Endodermal cell (in vitro differentiated cells): ENCODE measurements at regions not wholly inside any gene's neighbourhood (a gene's known extent, or its start where the extent isn't known, plus 50 kb on each side); places are given as distances from the start of the nearest gene placed in this dataset.

ENCODE experiments used
- DNase-seq: peaks from one replicate; pipeline ENCODE4 v3.0.0-alpha.2; 2017
- H3K27ac ChIP-seq: 2 replicates; pipeline ENCODE4 v1.5.1; 2013; ENCODE audit warnings: mild to moderate bottlenecking, low read depth, low read length, moderate library complexity
- H3K27me3 ChIP-seq: 2 replicates; pipeline ENCODE4 v1.6.1; 2013; ENCODE audit warnings: mild to moderate bottlenecking, low read length, moderate library complexity; ENCODE audit not compliant: insufficient read depth, control insufficient read depth, poor library complexity, severe bottlenecking
- H3K36me3 ChIP-seq: 2 replicates; pipeline ENCODE4 v1.7.0; 2013; ENCODE audit warnings: mild to moderate bottlenecking, low read length, moderate library complexity; ENCODE audit not compliant: control insufficient read depth, insufficient read depth
- H3K4me1 ChIP-seq: one replicate; pipeline ENCODE4 v1.7.0; 2013; ENCODE audit warnings: low read length; ENCODE audit not compliant: control insufficient read depth, insufficient read depth
- H3K4me3 ChIP-seq: 2 replicates; pipeline ENCODE4 v1.5.1; 2013; ENCODE audit warnings: mild to moderate bottlenecking, low read length, moderate library complexity
- H3K9ac ChIP-seq: 2 replicates; pipeline ENCODE4 v1.6.1; 2013; ENCODE audit warnings: mild to moderate bottlenecking, low read length, moderate library complexity; ENCODE audit not compliant: poor library complexity, severe bottlenecking; ENCODE audit errors: extremely low read depth
- H3K9me3 ChIP-seq: 2 replicates; pipeline ENCODE4 v1.6.1; 2013; ENCODE audit warnings: mild to moderate bottlenecking, low read length, moderate library complexity; ENCODE audit not compliant: control insufficient read depth
- H3K27ac Mint-ChIP-seq: 2 replicates; pipeline ENCODE4 v1.8.0; 2020; ENCODE audit warnings: mixed read lengths
- H3K27me3 Mint-ChIP-seq: 2 replicates; pipeline ENCODE4 v1.8.0; 2021; ENCODE audit warnings: mild to moderate bottlenecking, mixed read lengths; ENCODE audit not compliant: insufficient read depth
- H3K36me3 Mint-ChIP-seq: 2 replicates; pipeline ENCODE4 v1.8.0; 2020; ENCODE audit warnings: low read depth, mixed read lengths
- H3K4me1 Mint-ChIP-seq: 2 replicates; pipeline ENCODE4 v1.8.0; 2020; ENCODE audit warnings: mixed read lengths
- H3K4me3 Mint-ChIP-seq: 2 replicates; pipeline ENCODE4 v1.8.0; 2020; ENCODE audit warnings: mild to moderate bottlenecking, moderate library complexity, mixed read lengths
- H3K9me3 Mint-ChIP-seq: 2 replicates; pipeline ENCODE4 v1.8.0; 2020; ENCODE audit warnings: mild to moderate bottlenecking, mixed read lengths
- CTCF ChIP-seq: fragments of 200-600 bp; sonication (generic); conservative IDR thresholded peaks from 2 replicates; pipeline ENCODE4 v1.5.0; 2021; ENCODE audit warnings: antibody characterized with exemption, mild to moderate bottlenecking
- WGBS, 2 experiments: methylation state at CpG; one replicate each; pipeline versions ENCODE4 v1.1.5 to v1.1.7; 2013; ENCODE audit warnings: missing lambda C conversion rate in 2 of 2, mixed read lengths in 1 of 2; ENCODE audit not compliant: insufficient coverage in 1 of 2, insufficient read length in 1 of 2; 5-methylcytosine and 5-hydroxymethylcytosine counted together

GRCh38 chr2:147356157-147356556, 488.7 kb upstream of the ACVR2A start:
- WGBS, 2 experiments = 83 to 90% methylated on average over 2 to 4 of the region's 4 CpGs

DNA sequence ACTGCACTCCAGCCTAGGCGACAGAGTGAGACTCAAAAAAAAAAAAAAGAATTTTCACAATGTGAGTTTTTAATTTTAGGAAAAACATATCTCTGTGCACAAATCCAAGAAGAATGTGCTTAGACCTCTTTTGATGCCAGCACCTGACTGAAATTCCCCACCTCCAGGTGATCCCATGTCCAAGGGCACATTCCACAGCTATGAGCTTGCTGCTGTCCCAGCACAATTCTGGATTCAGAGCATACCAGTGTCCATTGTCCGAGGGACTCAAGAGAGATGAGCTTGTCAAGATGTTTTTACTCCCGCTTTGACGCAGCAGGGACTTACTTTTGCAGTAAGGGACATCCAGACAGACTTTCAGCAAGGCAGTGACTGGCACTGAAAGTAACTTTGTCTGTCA, 489.1 kb upstream of the ACVR2A start:
- no peak overlapping the region for H3K4me3 Mint-ChIP-seq
- WGBS, 2 experiments = 76 to 96% methylated on average over 4 of the region's 4 CpGs

More at GRCh38 chr2:147356157-147356556, 488.7 kb upstream of the ACVR2A start:
- Histone ChIP-seq H3K4me3 (no peak overlapping the region), H3K4me1 (no peaks in the 10 kb centered on the region), H3K9me3 (no peaks in the 10 kb centered on the region), H3K36me3 (no peaks in the 10 kb centered on the region), H3K27me3 (no peaks in the 10 kb centered on the region), H3K27ac (no peak overlapping the region), H3K9ac (no peak overlapping the region)
- DNase-seq = no peak
- H3K4me1 Mint-ChIP-seq = peaks cover 5% of the 10 kb centered on the region
- no peak overlapping the region for H3K4me3 Mint-ChIP-seq
- no peaks in the 10 kb centered on the region for H3K27me3 Mint-ChIP-seq
- TF ChIP-seq CTCF = no peak
- H3K36me3 Mint-ChIP-seq = no peaks in the 10 kb centered on the region
- H3K27ac Mint-ChIP-seq = no peak overlapping the region
- no peaks in the 10 kb centered on the region for H3K9me3 Mint-ChIP-seq

GRCh38 chr2:147353072-147353381, 491.8 kb upstream of the ACVR2A start:
- no peaks in the 10 kb centered on the region for H3K4me1 ChIP-seq
- peaks cover 2% of the 10 kb centered on the region for H3K4me1 Mint-ChIP-seq
- no peak overlapping the region for H3K27ac Mint-ChIP-seq
- H3K36me3 Mint-ChIP-seq = no peaks in the 10 kb centered on the region
- no peaks in the 10 kb centered on the region for H3K36me3 ChIP-seq
- H3K9me3 Mint-ChIP-seq = no peaks in the 10 kb centered on the region
- no peak for TF ChIP-seq CTCF
- no peak overlapping the region for H3K4me3 Mint-ChIP-seq
- no peaks in the 10 kb centered on the region for H3K9me3 ChIP-seq
- H3K4me3 ChIP-seq = no peak overlapping the region
- no peaks in the 10 kb centered on the region for H3K27me3 Mint-ChIP-seq
- H3K27ac ChIP-seq = peak overlapping the region; percentile 34
- H3K9ac ChIP-seq = no peak overlapping the region
- DNase-seq = no peak
- no peaks in the 10 kb centered on the region for H3K27me3 ChIP-seq

More for the DNA sequence above, 489.1 kb upstream of the ACVR2A start:
- H3K9ac ChIP-seq = no peak overlapping the region
- H3K36me3 Mint-ChIP-seq = no peaks in the 10 kb centered on the region
- no peak for DNase-seq
- H3K9me3 Mint-ChIP-seq = no peaks in the 10 kb centered on the region
- no peak for TF ChIP-seq CTCF
- H3K4me1 Mint-ChIP-seq = peaks cover 5% of the 10 kb centered on the region
- no peaks in the 10 kb centered on the region for H3K4me1 ChIP-seq
- no peaks in the 10 kb centered on the region for H3K36me3 ChIP-seq
- H3K27ac ChIP-seq = no peak overlapping the region
- no peaks in the 10 kb centered on the region for H3K27me3 Mint-ChIP-seq
- no peaks in the 10 kb centered on the region for H3K9me3 ChIP-seq
- H3K27me3 ChIP-seq = no peaks in the 10 kb centered on the region
- H3K4me3 ChIP-seq = no peak overlapping the region
- H3K27ac Mint-ChIP-seq = no peak overlapping the region
